PC-3 (cell line): ENCODE measurements at regions not wholly inside any gene's neighbourhood (a gene's known extent, or its start where the extent isn't known, plus 50 kb on each side); places are given as distances from the start of the nearest gene placed in this dataset.

Experiments
- ATAC-seq: fragments of 200-7000 bp; cut with Tn5 transposase; 2 replicates; pipeline ENCODE4 v1.9.1; 2020; ENCODE audit warnings: mild to moderate bottlenecking, moderate library complexity
- BruUV-seq: library from RNA; stranded (reverse); fragments of 400-500 nt; replicated peaks from 2 replicates; lab custom pipeline; 2021; lab: Mats Ljungman, UMichigan
- CTCF ChIA-PET: fragments of 300-600 bp; sonication (Branson Sonifier 250); formaldehyde crosslinking; loops from one replicate; lab custom pipeline; 2022; ENCODE audit warnings: antibody characterized with exemption; lab: Charles Lee
- POLR2A ChIA-PET: fragments of 300-600 bp; sonication (Branson Sonifier 250); formaldehyde crosslinking; loops from one replicate; lab custom pipeline; 2022; ENCODE audit warnings: antibody characterized with exemption; ENCODE audit not compliant: unreplicated experiment; lab: Charles Lee
- DNase-seq: peaks from one replicate; pipeline ENCODE4 v3.0.0-alpha.2; 2015
- H2AFZ ChIP-seq: fragments of 300-600 bp; sonication (generic); 2 replicates; pipeline ENCODE4 v1.6.0; 2016; ENCODE audit warnings: antibody characterized with exemption, low read length
- H3F3A ChIP-seq: fragments of 300-600 bp; sonication (generic); one replicate; pipeline ENCODE4 v1.6.0; 2017; ENCODE audit warnings: antibody characterized with exemption, low read length, control low read depth, mild to moderate bottlenecking; ENCODE audit not compliant: unreplicated experiment
- H3K27ac ChIP-seq: fragments of 300-600 bp; sonication (generic); 2 replicates; pipeline ENCODE4 v1.5.1; 2016; ENCODE audit warnings: mild to moderate bottlenecking, low read length
- H3K27me3 ChIP-seq: fragments of 300-600 bp; sonication (generic); 2 replicates; pipeline ENCODE4 v1.6.1; 2016; ENCODE audit warnings: low read length, mixed read lengths
- H3K36me3 ChIP-seq: fragments of 300-600 bp; sonication (generic); 2 replicates; pipeline ENCODE4 v1.6.1; 2016; ENCODE audit warnings: low read depth, mixed run types, low read length, mixed read lengths
- H3K4me1 ChIP-seq: fragments of 300-600 bp; sonication (generic); 2 replicates; pipeline ENCODE4 v1.5.1; 2016; ENCODE audit warnings: low read length; ENCODE audit not compliant: insufficient read depth
- H3K4me2 ChIP-seq: fragments of 300-600 bp; sonication (generic); 2 replicates; pipeline ENCODE4 v1.6.0; 2016; ENCODE audit warnings: low read length
- H3K4me3 ChIP-seq: fragments of 300-600 bp; sonication (generic); 2 replicates; pipeline ENCODE4 v1.5.1; 2016; ENCODE audit warnings: mild to moderate bottlenecking, low read length, mixed read lengths
- H3K79me2 ChIP-seq: fragments of 300-600 bp; sonication (generic); 2 replicates; pipeline ENCODE4 v1.6.1; 2017; ENCODE audit warnings: low read length, mixed read lengths
- H3K9ac ChIP-seq: fragments of 300-600 bp; sonication (generic); 2 replicates; pipeline ENCODE4 v1.6.0; 2016; ENCODE audit warnings: mild to moderate bottlenecking, low read length
- H3K9me2 ChIP-seq: fragments of 300-600 bp; sonication (generic); replicated peaks from 2 replicates; pipeline ENCODE4 v1.6.1; 2016; ENCODE audit warnings: mixed run types, low read length, mixed read lengths
- H3K9me3 ChIP-seq: fragments of 300-600 bp; sonication (generic); 2 replicates; pipeline ENCODE4 v1.6.1; 2016; ENCODE audit warnings: low read length, mixed read lengths
- H4K20me1 ChIP-seq: fragments of 300-600 bp; sonication (generic); 2 replicates; pipeline ENCODE4 v1.6.1; 2016; ENCODE audit warnings: low read length, mixed read lengths
- CTCF ChIP-seq: fragments of 300-600 bp; sonication (generic); conservative IDR thresholded peaks from 2 replicates; pipeline ENCODE4 v1.5.1; 2017; ENCODE audit warnings: antibody characterized with exemption, low read depth, mild to moderate bottlenecking, low read length
- EZH2 ChIP-seq: fragments of 300-600 bp; sonication (generic); IDR thresholded peaks from one replicate; pipeline ENCODE4 v1.6.1; 2017; ENCODE audit warnings: antibody characterized with exemption, mild to moderate bottlenecking, low read length; ENCODE audit not compliant: unreplicated experiment
- EZH2phosphoT487 ChIP-seq: fragments of 300-600 bp; sonication (generic); IDR thresholded peaks from 2 replicates; pipeline ENCODE4 v1.6.1; 2018; ENCODE audit warnings: mild to moderate bottlenecking, antibody characterized with exemption, low read length, borderline replicate concordance
- intact Hi-C: fragments of 100-400 bp; cut with micrococcal nuclease; formaldehyde crosslinking; loops from 2 replicates; pipeline ENCODE4 v1.9.0; 2023

- Histone ChIP-seq H3F3A (no peaks in the 10 kb centered on the region), H3K4me2 (no peak overlapping the region), H4K20me1 (no peaks in the 10 kb centered on the region), H3K36me3 (no peaks in the 10 kb centered on the region), H3K9me3 (peaks cover 10% of the 10 kb centered on the region), H3K79me2 (no peaks in the 10 kb centered on the region), H3K27me3 (peaks cover 32% of the 10 kb centered on the region), H2AFZ (no peak overlapping the region), H3K27ac (no peak overlapping the region), H3K4me3 (no peak overlapping the region), H3K9ac (no peak overlapping the region), H3K9me2 (no peaks in the 10 kb centered on the region), H3K4me1 (no peaks in the 10 kb centered on the region)
- TF ChIP-seq CTCF (no peak), EZH2phosphoT487 (no peak), EZH2 (no peak)
- BruUV-seq: no TSS peak
- DNase-seq (no peak), ATAC-seq (no peak)
- intact Hi-C loops: no loop called here
- POLR2A ChIA-PET: no interaction called here
- CTCF ChIA-PET: no interaction called here
Measured at GRCh38 chr2:239881031-239881471, 144.1 kb downstream of the NDUFA10 start.

GRCh38 chr2:239880396-239880795, 144.7 kb downstream of the NDUFA10 start:
- H3K9me3 ChIP-seq: peaks cover 9% of the 10 kb centered on the region
- H3K36me3 ChIP-seq: no peaks in the 10 kb centered on the region
- no peaks in the 10 kb centered on the region for H3F3A ChIP-seq
- H3K79me2 ChIP-seq: no peaks in the 10 kb centered on the region
- no peaks in the 10 kb centered on the region for H3K9me2 ChIP-seq
- no peak overlapping the region for H3K4me3 ChIP-seq
- no peak overlapping the region for H3K27ac ChIP-seq
- no peaks in the 10 kb centered on the region for H4K20me1 ChIP-seq
- no peaks in the 10 kb centered on the region for H3K4me1 ChIP-seq
- H3K27me3 ChIP-seq: peaks cover 33% of the 10 kb centered on the region
- H3K4me2 ChIP-seq: no peak overlapping the region
- no TSS peak for BruUV-seq
- intact Hi-C loops: no loop called here
- ATAC-seq (no peak), DNase-seq (no peak)
- H2AFZ ChIP-seq: no peak overlapping the region
- POLR2A ChIA-PET: interaction anchor here (0.5 kb wide), 1 partner anchor 130 kb away, joined by 3 read pairs; no protein-coding TSS in a partner anchor
- CTCF ChIA-PET: no interaction called here
- no peak overlapping the region for H3K9ac ChIP-seq
- TF ChIP-seq EZH2 (no peak), EZH2phosphoT487 (no peak), CTCF (no peak)

- ChIA-PET CTCF (no interaction called here), POLR2A (no interaction called here)
- Histone ChIP-seq H3K27me3 (peaks cover 41% of the 10 kb centered on the region), H2AFZ (no peak overlapping the region), H3K9me3 (peaks cover 1% of the 10 kb centered on the region; the same call in 1 of the 2 replicates), H3K9me2 (no peaks in the 10 kb centered on the region), H3K4me2 (no peak overlapping the region), H4K20me1 (no peaks in the 10 kb centered on the region), H3K4me1 (no peaks in the 10 kb centered on the region), H3K36me3 (no peaks in the 10 kb centered on the region), H3K27ac (no peak overlapping the region), H3K4me3 (no peak overlapping the region), H3F3A (no peaks in the 10 kb centered on the region), H3K9ac (no peak overlapping the region), H3K79me2 (no peaks in the 10 kb centered on the region)
- intact Hi-C loops: no loop called here
- ATAC-seq: no peak
- no peak for DNase-seq
- BruUV-seq: no TSS peak
- TF ChIP-seq EZH2 (no peak), EZH2phosphoT487 (no peak), CTCF (no peak)
Measured at GRCh38 chr2:239879423-239880084, 145.6 kb downstream of the NDUFA10 start.
